ENCODE measurements at regions not wholly inside any gene's neighbourhood (a gene's known extent, or its start where the extent isn't known, plus 50 kb on each side); places are given as distances from the start of the nearest gene placed in this dataset.
"Not testable (repeated sequence)": the region's sequence is repeated elsewhere in the genome, so short reads cannot be mapped to it uniquely, and the experiment has no call there.

DNA sequence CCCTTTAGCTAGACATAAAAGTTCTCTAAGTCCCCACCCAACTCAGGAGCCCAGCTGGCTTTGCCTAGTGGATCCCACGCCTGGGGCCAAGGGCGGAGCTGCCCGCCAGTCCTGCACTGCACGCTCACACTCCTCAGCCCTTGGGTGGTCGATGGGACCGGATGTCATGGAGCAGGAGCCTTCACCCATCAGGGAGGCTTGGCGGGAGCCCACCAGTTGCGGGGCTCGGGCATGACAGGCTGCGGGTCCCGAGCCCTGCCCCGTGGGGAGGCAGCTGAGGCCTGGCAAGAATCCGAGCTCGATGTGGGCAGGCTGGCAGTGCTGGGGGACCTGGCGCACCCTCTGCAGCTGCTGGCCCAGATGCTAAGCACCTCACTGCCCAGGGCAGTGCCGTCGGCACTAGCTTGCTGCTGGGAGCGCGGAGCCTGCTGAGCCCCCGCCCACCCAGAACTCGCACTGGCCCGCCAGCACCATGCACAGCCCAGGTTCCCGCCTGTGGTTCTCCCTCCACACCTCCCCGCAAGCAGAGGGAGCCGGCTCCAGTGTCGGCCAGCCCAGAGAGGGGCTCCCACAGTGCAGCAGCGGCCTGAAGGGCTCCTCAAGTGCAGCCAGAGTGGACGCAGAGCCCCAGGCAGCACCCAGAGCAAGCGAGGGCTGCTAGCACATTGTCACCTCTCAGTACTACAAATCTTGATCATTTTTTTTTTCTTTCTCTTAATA lies 391.4 kb upstream of the NDN start:
- no peaks in the 10 kb centered on the region for H3K4me1 ChIP-seq
- TF ChIP-seq POLR2AphosphoS5 (IDR thresholded peaks at IDR 0.05) (no peak), POLR2A (IDR thresholded peaks at IDR 0.05) (no peak), EP300 (IDR thresholded peaks at IDR 0.05) (no peak)
- TF ChIP-seq, protein P1, sequence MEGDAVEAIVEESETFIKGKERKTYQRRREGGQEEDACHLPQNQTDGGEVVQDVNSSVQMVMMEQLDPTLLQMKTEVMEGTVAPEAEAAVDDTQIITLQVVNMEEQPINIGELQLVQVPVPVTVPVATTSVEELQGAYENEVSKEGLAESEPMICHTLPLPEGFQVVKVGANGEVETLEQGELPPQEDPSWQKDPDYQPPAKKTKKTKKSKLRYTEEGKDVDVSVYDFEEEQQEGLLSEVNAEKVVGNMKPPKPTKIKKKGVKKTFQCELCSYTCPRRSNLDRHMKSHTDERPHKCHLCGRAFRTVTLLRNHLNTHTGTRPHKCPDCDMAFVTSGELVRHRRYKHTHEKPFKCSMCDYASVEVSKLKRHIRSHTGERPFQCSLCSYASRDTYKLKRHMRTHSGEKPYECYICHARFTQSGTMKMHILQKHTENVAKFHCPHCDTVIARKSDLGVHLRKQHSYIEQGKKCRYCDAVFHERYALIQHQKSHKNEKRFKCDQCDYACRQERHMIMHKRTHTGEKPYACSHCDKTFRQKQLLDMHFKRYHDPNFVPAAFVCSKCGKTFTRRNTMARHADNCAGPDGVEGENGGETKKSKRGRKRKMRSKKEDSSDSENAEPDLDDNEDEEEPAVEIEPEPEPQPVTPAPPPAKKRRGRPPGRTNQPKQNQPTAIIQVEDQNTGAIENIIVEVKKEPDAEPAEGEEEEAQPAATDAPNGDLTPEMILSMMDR (IDR thresholded peaks at IDR 0.05) = no peak
- no peaks in the 10 kb centered on the region for H3K27me3 ChIP-seq
- H3K36me3 ChIP-seq = no peaks in the 10 kb centered on the region
- no peak for DNase-seq (ENCODE audit: low spot score in 2 of 2)
- H3K27ac ChIP-seq = no peak overlapping the region
- H3K9me3 ChIP-seq = peaks cover 12% of the 10 kb centered on the region
- WGBS = 89% methylated on average over 14 of the region's 29 CpGs
- H3K4me3 ChIP-seq = no peak overlapping the region

DNA sequence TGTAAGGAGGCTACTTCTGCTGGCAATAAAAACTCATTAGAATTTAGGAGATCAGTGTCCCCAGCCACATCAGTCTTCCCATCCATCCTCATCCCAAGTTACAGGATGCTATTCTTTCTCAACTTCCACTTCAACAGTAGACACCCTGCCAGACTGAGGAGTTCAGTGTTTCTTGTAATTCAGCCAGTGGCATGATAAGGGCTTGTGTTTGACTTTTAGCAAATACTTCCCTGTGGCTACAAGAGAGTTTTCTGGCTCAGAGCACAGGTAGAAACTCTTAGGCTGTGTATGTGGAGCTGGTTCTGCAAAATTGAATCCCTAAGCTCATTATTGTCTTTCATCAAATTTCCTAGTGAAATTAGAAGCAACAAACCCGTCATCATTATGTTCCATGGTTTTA lies 401.8 kb upstream of the NDN start:
- H3K4me1 ChIP-seq; H3K27ac ChIP-seq; DNase-seq (ENCODE audit: low spot score in 2 of 2); H3K4me3 ChIP-seq; H3K9me3 ChIP-seq; H3K36me3 ChIP-seq; H3K27me3 ChIP-seq: not testable (repeated sequence)
- 48% methylated on average over 1 of the region's 1 CpG for WGBS

DNA sequence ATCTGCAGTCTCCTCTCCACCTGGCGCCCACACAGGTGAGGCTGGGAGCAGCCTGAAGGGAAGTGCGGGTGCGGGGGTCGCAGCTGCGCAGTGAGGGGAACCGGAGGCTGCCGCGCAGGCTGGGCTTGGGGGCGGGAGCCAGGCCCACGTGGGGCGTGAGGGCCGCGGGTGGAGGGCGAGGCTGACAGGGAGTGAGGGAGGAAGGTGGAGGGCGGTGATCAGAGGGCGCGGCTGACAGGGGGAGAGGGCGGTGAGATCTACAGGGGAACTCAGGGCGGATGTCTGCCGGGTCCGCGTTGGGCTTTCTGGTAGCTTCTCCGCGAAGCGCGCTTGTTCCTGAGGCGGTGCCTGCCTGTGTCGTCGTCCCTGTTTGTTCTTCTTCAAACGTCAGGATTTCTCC lies 414.4 kb upstream of the NDN start:
- H3K36me3 ChIP-seq; H3K27ac ChIP-seq; H3K9me3 ChIP-seq; H3K4me3 ChIP-seq; DNase-seq (ENCODE audit: low spot score in 2 of 2); H3K4me1 ChIP-seq; H3K27me3 ChIP-seq: not testable (repeated sequence)
- 32% methylated on average over 30 of the region's 30 CpGs for WGBS

DNA sequence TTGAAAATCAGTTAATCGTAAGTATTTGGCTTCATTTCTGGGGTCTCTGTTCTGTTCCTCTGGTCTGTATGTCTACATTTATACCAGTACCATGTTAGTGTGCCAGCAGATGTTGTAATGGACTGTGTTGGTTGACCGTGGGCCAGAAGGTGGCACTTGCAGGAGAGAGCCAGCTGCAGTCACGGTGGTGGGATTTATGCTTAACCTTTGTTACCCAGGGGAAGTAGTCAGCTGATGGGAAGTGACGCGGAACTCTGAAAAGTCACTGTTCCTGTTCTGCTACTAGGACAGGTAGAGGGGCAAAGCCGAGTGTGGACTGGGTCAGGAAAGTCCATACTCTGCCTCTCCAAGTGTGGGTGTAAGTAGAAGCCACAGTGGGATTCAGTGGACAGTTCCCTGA lies 420.4 kb upstream of the NDN start:
- not testable (repeated sequence) for H3K36me3 ChIP-seq; H3K27me3 ChIP-seq; H3K4me3 ChIP-seq; H3K9me3 ChIP-seq; H3K4me1 ChIP-seq; DNase-seq (ENCODE audit: low spot score in 2 of 2); H3K27ac ChIP-seq
- 84% methylated on average over 6 of the region's 6 CpGs for WGBS

DNA sequence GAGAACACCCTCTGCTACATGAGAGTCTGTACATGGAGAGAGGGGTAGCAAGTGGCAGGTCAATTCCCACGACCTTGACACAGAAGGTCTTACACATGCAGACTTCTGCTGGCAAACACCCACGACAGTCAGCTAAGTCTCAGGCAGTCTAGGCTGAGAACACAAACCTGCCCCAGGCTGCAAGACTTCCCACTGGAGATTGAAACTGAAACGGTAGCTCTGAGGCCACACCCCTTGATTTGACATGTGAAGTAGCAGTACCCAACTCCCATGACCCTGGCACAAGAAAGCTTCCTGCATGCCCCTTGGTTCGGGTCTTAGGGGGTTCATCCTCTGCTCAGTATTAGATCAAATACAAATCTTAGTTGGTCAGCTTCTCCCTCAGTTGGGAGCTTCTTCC lies 420.8 kb upstream of the NDN start:
- H3K27ac ChIP-seq; H3K36me3 ChIP-seq; H3K27me3 ChIP-seq; H3K4me3 ChIP-seq; H3K4me1 ChIP-seq; H3K9me3 ChIP-seq; DNase-seq (ENCODE audit: low spot score in 2 of 2): not testable (repeated sequence)
- 62% methylated on average over 3 of the region's 4 CpGs for WGBS

DNA sequence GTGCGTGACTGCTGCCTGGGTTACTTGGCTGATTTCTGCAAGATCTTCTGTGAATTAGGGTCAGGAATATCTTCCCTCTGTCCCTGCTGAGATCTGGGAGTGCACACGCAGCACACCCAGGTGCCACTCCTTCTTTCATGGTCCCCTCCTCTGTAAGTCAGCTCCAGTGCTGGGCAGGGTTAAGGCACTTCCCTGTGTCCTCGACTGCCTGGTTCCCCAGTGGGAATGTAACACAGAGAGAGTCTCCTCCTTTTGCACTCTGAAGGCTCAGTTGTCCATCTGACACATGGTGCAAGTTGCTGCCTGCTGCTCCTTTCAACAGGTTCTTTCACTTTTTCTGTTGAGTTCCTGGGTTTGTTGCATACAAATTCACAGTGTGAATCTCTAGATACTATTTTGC lies 421.2 kb upstream of the NDN start:
- 47% methylated on average over 3 of the region's 3 CpGs for WGBS
- not testable (repeated sequence) for H3K9me3 ChIP-seq; H3K27ac ChIP-seq; H3K27me3 ChIP-seq; DNase-seq (ENCODE audit: low spot score in 2 of 2); H3K36me3 ChIP-seq; H3K4me1 ChIP-seq; H3K4me3 ChIP-seq

DNA sequence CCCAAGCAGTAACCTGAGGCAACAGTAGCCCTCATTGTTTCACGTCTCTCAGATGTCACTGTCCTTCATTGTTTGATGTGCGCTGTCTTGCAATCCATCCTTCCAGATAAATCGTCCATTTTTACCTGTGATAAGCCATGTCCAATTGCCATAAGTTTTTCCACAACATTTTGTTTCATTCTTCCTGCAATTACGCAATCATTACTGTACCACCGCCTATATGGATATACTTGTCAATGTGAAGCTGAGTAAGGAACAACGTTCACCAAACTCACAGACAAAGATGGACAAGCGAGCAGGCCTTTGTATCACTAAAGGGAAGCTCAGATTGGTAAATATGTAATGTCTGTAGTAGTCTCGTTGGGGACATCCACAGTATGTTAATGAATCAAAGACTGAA lies 452.5 kb upstream of the NDN start:
- not testable (repeated sequence) for H3K27me3 ChIP-seq; H3K36me3 ChIP-seq; H3K9me3 ChIP-seq; DNase-seq (ENCODE audit: low spot score in 2 of 2); H3K4me1 ChIP-seq; H3K27ac ChIP-seq; H3K4me3 ChIP-seq
- WGBS = 81% methylated on average over 8 of the region's 8 CpGs

DNA sequence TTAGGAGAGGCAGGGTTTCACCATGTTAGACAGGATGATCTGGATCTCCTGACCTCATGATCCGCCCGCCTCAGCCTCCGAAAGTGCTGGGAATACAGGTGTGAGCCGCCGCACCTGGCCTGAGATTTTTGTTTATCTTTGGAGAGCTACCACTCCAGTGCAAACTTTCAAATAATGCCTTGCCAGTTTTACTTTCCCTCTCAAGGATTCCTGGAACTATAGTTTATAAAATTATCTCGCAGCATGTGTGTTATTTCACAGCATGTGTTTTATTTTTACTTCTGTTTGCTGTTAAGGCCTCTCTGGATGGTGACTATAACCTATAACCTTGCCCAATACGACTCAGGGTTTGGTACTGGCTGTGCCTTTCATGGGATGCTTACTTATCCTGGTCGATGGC lies 458.0 kb upstream of the NDN start:
- DNase-seq (ENCODE audit: low spot score in 2 of 2); H3K4me3 ChIP-seq; H3K4me1 ChIP-seq; H3K9me3 ChIP-seq; H3K27ac ChIP-seq; H3K27me3 ChIP-seq; H3K36me3 ChIP-seq: not testable (repeated sequence)
- WGBS = 87% methylated on average over 8 of the region's 8 CpGs

DNA sequence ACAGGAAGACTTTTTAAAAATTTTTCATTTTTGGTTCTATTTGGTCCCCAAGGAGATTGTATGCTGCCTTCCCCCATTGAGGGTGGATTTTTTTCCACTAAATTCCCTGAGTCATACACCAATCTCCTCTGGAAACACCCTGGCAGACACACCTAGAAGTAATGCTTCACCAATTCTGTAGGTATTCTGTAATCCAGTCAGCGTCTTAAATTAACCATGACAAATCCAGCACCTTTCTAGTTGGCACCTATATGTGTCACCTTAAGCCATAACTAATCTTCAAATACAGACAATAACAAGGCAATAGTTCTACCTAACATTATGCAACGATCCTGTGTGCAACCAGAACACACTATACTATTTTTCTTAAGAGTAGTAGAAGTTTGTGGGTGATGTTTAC lies 459.1 kb upstream of the NDN start:
- H3K4me3 ChIP-seq = no peak overlapping the region
- TF ChIP-seq POLR2A (IDR thresholded peaks at IDR 0.05) (no peak), POLR2AphosphoS5 (IDR thresholded peaks at IDR 0.05) (no peak), EP300 (IDR thresholded peaks at IDR 0.05) (no peak)
- TF ChIP-seq, protein P1 (IDR thresholded peaks at IDR 0.05) = no peak
- H3K27ac ChIP-seq = no peak overlapping the region
- H3K36me3 ChIP-seq = no peaks in the 10 kb centered on the region
- H3K27me3 ChIP-seq = no peaks in the 10 kb centered on the region
- no peaks in the 10 kb centered on the region for H3K9me3 ChIP-seq
- 52% methylated on average over 2 of the region's 2 CpGs for WGBS
- no peaks in the 10 kb centered on the region for H3K4me1 ChIP-seq
- DNase-seq (ENCODE audit: low spot score in 2 of 2) = no peak
